HL-60 (cell line): ENCODE measurements at regions not wholly inside any gene's neighbourhood (a gene's known extent, or its start where the extent isn't known, plus 50 kb on each side); places are given as distances from the start of the nearest gene placed in this dataset.

Experiments
- GABPA ChIP-seq: IDR thresholded peaks from 2 replicates; pipeline ENCODE4 v1.6.1; 2012; ENCODE audit warnings: low read depth
- POLR2AphosphoS5 ChIP-seq: IDR thresholded peaks from 2 replicates; pipeline ENCODE4 v1.6.1; 2012; ENCODE audit warnings: low read depth
- SPI1 ChIP-seq: IDR thresholded peaks from 2 replicates; pipeline ENCODE4 v1.6.1; 2012; ENCODE audit warnings: low read depth, mild to moderate bottlenecking, borderline replicate concordance
- TF ChIP-seq, protein P1 (sequence below): IDR thresholded peaks from one replicate; pipeline ENCODE4 v1.5.1; 2011; ENCODE audit warnings: low read length, control low read depth, inconsistent platforms; ENCODE audit not compliant: insufficient read depth
- TF ChIP-seq, protein P2 (sequence below): IDR thresholded peaks from 2 replicates; pipeline ENCODE4 v1.6.1; 2012; ENCODE audit warnings: low read depth; ENCODE audit not compliant: insufficient replicate concordance

GRCh38 chr6:22752522-22752921, 183.2 kb downstream of the HDGFL1 start:
- TF ChIP-seq, protein P1, sequence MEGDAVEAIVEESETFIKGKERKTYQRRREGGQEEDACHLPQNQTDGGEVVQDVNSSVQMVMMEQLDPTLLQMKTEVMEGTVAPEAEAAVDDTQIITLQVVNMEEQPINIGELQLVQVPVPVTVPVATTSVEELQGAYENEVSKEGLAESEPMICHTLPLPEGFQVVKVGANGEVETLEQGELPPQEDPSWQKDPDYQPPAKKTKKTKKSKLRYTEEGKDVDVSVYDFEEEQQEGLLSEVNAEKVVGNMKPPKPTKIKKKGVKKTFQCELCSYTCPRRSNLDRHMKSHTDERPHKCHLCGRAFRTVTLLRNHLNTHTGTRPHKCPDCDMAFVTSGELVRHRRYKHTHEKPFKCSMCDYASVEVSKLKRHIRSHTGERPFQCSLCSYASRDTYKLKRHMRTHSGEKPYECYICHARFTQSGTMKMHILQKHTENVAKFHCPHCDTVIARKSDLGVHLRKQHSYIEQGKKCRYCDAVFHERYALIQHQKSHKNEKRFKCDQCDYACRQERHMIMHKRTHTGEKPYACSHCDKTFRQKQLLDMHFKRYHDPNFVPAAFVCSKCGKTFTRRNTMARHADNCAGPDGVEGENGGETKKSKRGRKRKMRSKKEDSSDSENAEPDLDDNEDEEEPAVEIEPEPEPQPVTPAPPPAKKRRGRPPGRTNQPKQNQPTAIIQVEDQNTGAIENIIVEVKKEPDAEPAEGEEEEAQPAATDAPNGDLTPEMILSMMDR, result no peak
- TF ChIP-seq, protein P2, sequence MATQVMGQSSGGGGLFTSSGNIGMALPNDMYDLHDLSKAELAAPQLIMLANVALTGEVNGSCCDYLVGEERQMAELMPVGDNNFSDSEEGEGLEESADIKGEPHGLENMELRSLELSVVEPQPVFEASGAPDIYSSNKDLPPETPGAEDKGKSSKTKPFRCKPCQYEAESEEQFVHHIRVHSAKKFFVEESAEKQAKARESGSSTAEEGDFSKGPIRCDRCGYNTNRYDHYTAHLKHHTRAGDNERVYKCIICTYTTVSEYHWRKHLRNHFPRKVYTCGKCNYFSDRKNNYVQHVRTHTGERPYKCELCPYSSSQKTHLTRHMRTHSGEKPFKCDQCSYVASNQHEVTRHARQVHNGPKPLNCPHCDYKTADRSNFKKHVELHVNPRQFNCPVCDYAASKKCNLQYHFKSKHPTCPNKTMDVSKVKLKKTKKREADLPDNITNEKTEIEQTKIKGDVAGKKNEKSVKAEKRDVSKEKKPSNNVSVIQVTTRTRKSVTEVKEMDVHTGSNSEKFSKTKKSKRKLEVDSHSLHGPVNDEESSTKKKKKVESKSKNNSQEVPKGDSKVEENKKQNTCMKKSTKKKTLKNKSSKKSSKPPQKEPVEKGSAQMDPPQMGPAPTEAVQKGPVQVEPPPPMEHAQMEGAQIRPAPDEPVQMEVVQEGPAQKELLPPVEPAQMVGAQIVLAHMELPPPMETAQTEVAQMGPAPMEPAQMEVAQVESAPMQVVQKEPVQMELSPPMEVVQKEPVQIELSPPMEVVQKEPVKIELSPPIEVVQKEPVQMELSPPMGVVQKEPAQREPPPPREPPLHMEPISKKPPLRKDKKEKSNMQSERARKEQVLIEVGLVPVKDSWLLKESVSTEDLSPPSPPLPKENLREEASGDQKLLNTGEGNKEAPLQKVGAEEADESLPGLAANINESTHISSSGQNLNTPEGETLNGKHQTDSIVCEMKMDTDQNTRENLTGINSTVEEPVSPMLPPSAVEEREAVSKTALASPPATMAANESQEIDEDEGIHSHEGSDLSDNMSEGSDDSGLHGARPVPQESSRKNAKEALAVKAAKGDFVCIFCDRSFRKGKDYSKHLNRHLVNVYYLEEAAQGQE, result no peak
- no peak for TF ChIP-seq POLR2AphosphoS5
- no peak for TF ChIP-seq GABPA
- TF ChIP-seq SPI1, result no peak
